Brain microvascular endothelial cell (primary cell): ENCODE measurements at regions not wholly inside any gene's neighbourhood (a gene's known extent, or its start where the extent isn't known, plus 50 kb on each side); places are given as distances from the start of the nearest gene placed in this dataset.
"Not testable (repeated sequence)": the region's sequence is repeated elsewhere in the genome, so short reads cannot be mapped to it uniquely, and the experiment has no call there.

Experiments used
- DNase-seq: peaks from one replicate; pipeline ENCODE4 v3.0.0-alpha.2; 2020
- H3K27ac ChIP-seq: fragments of 250-450 bp; sonication (Bioruptor Pico); 2 replicates; pipeline ENCODE4 v1.5.1; 2020; ENCODE audit warnings: mild to moderate bottlenecking, moderate library complexity
- H3K27me3 ChIP-seq: fragments of 250-450 bp; sonication (Bioruptor Pico); replicated peaks from 2 replicates; pipeline ENCODE4 v1.5.1; 2020; ENCODE audit warnings: mild to moderate bottlenecking
- H3K36me3 ChIP-seq: fragments of 250-450 bp; sonication (Bioruptor Pico); replicated peaks from 2 replicates; pipeline ENCODE4 v1.5.1; 2020; ENCODE audit warnings: mild to moderate bottlenecking
- H3K4me3 ChIP-seq: 2 replicates; pipeline ENCODE4 v1.5.1; 2011; ENCODE audit warnings: low read depth, mild to moderate bottlenecking, control low read depth, low read length, moderate library complexity
- in situ Hi-C: cut with HindIII; loops from 2 replicates; pipeline ENCODE4 v1.10.0; 2017; ENCODE audit warnings: low sequenced_read_pairs, low pct_ligation_motif_present
- TF ChIP-seq, protein P1 (sequence below): IDR thresholded peaks from 2 replicates; pipeline ENCODE4 v1.5.1; 2011; ENCODE audit warnings: low read depth, mild to moderate bottlenecking, moderate library complexity, low read length, control low read depth, inconsistent platforms; ENCODE audit errors: missing control alignments

DNA sequence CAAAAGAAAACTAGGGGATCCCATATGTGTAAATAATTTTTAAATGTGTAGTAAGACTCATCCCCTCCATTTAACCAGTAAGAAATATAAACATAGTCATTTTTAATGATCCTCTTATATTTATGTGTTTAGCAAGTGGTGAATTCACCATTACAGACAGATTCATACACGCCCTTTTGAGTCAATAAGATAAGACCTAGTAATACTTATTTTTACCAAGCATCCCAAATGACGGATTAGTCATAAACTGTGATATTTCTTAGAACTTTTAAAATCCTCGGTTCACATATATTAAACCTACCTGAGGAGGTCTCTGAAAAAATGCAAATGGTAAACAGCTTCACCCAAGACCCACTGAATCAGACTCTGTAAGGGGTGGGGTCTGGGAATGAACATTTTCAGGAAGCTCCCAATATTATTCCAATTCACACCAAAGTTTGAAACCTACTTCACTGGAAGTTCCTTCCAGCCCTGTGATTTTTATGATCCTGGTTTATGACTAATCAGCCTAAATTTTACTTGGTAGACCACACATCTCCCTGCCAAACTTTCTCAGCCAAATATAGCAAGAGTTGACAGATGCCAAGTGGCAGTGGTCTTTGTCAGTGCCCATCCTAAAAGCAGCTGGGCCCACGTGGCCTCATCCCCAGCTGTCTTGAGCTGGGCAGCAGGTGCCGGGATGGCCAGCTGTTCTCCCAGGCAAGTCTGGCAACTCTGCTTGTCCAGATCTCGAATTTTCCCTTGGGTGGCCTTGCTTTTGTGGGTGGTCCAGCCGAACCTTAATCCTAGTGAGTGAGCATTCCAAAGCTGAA lies 559.0 kb upstream of the RGMB start:
- DNase-seq: no peak

DNA sequence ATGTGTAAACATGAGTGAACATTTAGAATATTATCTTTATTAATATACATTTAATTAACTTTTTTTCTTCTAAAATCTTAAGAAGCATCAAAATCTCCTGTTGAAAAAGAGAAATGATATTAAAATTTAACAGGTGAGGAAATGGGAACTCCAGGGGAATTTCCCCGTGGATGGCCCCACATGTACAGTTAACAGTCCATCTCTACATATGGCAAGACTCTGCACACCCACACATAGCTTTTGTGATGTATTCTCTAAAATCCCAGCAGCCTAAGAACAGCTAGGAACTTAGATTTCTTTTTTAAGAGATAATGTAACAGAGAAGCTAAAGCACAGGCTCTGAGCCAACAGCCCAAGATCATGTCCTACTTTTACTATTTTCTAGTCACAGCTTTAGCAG lies 556.3 kb upstream of the RGMB start:
- TF ChIP-seq, protein P1, sequence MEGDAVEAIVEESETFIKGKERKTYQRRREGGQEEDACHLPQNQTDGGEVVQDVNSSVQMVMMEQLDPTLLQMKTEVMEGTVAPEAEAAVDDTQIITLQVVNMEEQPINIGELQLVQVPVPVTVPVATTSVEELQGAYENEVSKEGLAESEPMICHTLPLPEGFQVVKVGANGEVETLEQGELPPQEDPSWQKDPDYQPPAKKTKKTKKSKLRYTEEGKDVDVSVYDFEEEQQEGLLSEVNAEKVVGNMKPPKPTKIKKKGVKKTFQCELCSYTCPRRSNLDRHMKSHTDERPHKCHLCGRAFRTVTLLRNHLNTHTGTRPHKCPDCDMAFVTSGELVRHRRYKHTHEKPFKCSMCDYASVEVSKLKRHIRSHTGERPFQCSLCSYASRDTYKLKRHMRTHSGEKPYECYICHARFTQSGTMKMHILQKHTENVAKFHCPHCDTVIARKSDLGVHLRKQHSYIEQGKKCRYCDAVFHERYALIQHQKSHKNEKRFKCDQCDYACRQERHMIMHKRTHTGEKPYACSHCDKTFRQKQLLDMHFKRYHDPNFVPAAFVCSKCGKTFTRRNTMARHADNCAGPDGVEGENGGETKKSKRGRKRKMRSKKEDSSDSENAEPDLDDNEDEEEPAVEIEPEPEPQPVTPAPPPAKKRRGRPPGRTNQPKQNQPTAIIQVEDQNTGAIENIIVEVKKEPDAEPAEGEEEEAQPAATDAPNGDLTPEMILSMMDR: no peak
- H3K4me3 ChIP-seq: no peak overlapping the region
- H3K27ac ChIP-seq: no peak overlapping the region
- in situ Hi-C loops: no loop called here
- no peaks in the 10 kb centered on the region for H3K27me3 ChIP-seq
- H3K36me3 ChIP-seq: no peaks in the 10 kb centered on the region
- DNase-seq: no peak

More for the DNA sequence above, 559.0 kb upstream of the RGMB start:
- in situ Hi-C loops: no loop called here
- TF ChIP-seq, protein P1: no peak
- Histone ChIP-seq H3K36me3 (no peaks in the 10 kb centered on the region), H3K4me3 (no peak overlapping the region), H3K27me3 (no peaks in the 10 kb centered on the region), H3K27ac (no peak overlapping the region)

DNA sequence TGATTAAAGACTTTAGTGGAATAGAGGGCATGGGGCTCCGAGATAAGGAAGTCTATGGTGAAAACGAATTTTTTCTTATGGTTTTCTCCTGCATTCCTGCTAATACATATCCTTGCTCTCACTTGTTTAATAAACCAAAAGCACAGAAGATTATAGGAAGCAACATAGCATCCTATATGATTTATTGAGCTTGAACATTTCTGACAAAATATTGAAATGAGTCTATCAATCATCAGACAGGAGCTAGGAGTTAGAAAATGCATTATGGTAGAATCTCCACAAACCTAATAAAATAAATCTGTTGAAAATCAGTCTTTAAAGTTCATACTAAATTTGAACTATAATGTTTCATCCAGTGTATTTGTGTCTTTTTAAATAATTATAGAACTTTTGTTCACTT lies 554.6 kb upstream of the RGMB start:
- TF ChIP-seq, protein P1: no peak
- no peak for DNase-seq
- H3K4me3 ChIP-seq: no peak overlapping the region
- in situ Hi-C loops: no loop called here
- no peaks in the 10 kb centered on the region for H3K27me3 ChIP-seq
- no peaks in the 10 kb centered on the region for H3K36me3 ChIP-seq
- H3K27ac ChIP-seq: no peak overlapping the region

DNA sequence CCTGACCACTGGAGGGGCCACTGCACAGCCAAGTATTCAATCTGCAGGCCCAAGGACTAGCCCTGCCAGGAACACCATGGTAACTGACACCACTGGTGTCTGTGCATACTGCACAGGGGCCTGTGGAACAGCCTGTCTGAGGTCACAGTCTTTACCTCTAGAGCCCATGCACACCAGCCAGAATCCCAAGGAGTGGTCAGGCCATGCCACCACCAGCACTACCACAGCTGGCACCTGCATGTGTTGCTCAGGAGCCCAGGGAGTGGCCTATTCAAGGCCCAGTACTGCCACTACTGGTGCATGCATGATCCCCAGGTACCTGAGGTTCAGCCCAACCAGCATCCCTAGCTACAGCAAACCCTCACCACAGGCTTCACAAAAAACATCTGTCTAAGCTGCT lies 546.0 kb upstream of the RGMB start:
- in situ Hi-C loops: no loop called here
- Histone ChIP-seq H3K27me3 (no peaks in the 10 kb centered on the region), H3K27ac (no peak overlapping the region), H3K36me3 (no peaks in the 10 kb centered on the region), H3K4me3 (no peak overlapping the region)
- TF ChIP-seq, protein P1: no peak
- no peak for DNase-seq

DNA sequence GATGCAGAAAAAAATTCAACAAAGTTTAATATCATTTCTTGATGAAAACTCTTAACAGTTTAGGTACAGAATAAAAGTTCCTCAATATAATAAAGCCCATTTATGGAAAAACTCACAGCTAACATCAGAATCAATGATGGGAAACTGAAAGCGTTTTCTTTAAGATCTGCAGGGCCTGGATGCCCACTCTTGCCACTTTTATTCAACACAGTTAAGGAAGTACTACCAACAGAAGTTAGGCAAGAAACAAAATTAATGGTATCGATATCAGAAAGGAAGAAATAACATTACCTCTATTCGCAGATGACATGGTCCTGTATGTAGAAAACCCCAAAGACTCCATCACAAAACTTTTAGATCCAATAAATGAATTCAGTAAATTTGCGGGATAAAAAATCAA lies 542.4 kb upstream of the RGMB start:
- Histone ChIP-seq H3K36me3 (no peaks in the 10 kb centered on the region), H3K27me3 (no peaks in the 10 kb centered on the region), H3K4me3 (no peak overlapping the region), H3K27ac (no peak overlapping the region)
- in situ Hi-C loops: no loop called here
- no peak for DNase-seq
- TF ChIP-seq, protein P1: no peak

DNA sequence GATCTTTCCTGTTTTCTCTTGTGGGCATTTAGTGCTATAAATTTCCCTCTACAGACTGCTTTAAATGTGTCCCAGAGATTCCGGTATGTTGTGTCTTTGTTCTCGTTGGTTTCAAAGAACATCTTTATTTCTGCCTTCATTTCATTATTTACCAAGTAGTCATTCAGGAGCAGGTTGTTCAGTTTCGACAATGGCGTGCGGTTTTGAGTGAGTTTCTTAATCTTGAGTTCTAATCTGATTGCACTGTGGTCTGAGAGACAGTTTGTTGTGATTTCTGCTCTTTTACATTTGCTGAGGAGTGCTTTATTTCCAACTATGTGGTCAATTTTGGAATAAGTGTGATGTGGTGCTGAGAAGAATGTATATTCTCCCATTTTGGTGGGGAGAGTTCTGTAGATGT lies 535.7 kb upstream of the RGMB start:
- in situ Hi-C loops, H3K27me3 ChIP-seq, H3K4me3 ChIP-seq, DNase-seq, H3K27ac ChIP-seq, H3K36me3 ChIP-seq: not testable (repeated sequence)
